HepG2 (cell line): ENCODE measurements at regions not wholly inside any gene's neighbourhood (a gene's known extent, or its start where the extent isn't known, plus 50 kb on each side); places are given as distances from the start of the nearest gene placed in this dataset.

Experiments used
- ATAC-seq: fragments of 200-7000 bp; cut with Tn5 transposase; 3 replicates; pipeline ENCODE4 v1.9.1; 2020; ENCODE audit warnings: mild to moderate bottlenecking, moderate library complexity
- BruUV-seq: library from RNA; stranded (reverse); fragments of 400-500 nt; replicated peaks from 2 replicates; lab custom pipeline; 2021; lab: Mats Ljungman, UMichigan
- CTCF ChIA-PET: fragments of 300-600 bp; formaldehyde crosslinking; extraction: SDS; loops from one replicate; lab custom pipeline; 2021; ENCODE audit warnings: low total read pairs, inconsistent platforms, low intra/inter-chr PET ratio; lab: Yijun Ruan, JAX
- POLR2A ChIA-PET: fragments of 350-600 bp; sonication (Branson Sonifier 250); formaldehyde crosslinking; loops from one replicate; lab custom pipeline; 2020; ENCODE audit warnings: antibody characterized with exemption, inconsistent platforms; lab: Yijun Ruan, JAX
- DNase-seq: peaks from one replicate; pipeline ENCODE4 v3.0.0-alpha.2; 2015; ENCODE audit warnings: low spot score
- FAIRE-seq: peaks from 3 replicates; lab custom pipeline; 2011; peaks lifted over from hg19 to GRCh38; lab: Jason Lieb, UNC
- H2AFZ ChIP-seq: one replicate; pipeline ENCODE4 v1.6.1; 2011; ENCODE audit warnings: low read length, inconsistent platforms
- H3K27ac ChIP-seq: fragments of 300-600 bp; 3 replicates; pipeline ENCODE4 v1.8.0; 2011; ENCODE audit warnings: mixed run types, mild to moderate bottlenecking, mixed read lengths, low read length, inconsistent platforms; ENCODE audit not compliant: insufficient read depth; ENCODE audit errors: extremely low read length
- H3K27me3 ChIP-seq, 2 experiments: fragments of 200-600 bp in 1 of 2; 2 replicates in 1 of 2; 3 replicates in 1 of 2; pipeline versions ENCODE4 v1.6.0 to v1.8.0; 2011; ENCODE audit warnings: low read length in 2 of 2, mild to moderate bottlenecking in 2 of 2, moderate library complexity in 2 of 2, inconsistent platforms in 1 of 2; ENCODE audit not compliant: insufficient read depth in 2 of 2, control insufficient read depth in 1 of 2
- H3K36me3 ChIP-seq, 2 experiments: fragments of 200-600 bp in 1 of 2; replicated peaks in 1 of 2; 2 replicates in 1 of 2; 3 replicates in 1 of 2; pipeline versions ENCODE4 v1.5.1 to v1.8.0; 2011; ENCODE audit warnings: low read length in 2 of 2, inconsistent platforms in 1 of 2; ENCODE audit not compliant: insufficient read depth in 2 of 2, control insufficient read depth in 1 of 2
- H3K4me1 ChIP-seq: 2 replicates; pipeline ENCODE4 v1.5.1; 2012; ENCODE audit warnings: low read length, inconsistent platforms; ENCODE audit not compliant: insufficient read depth
- H3K4me2 ChIP-seq: 2 replicates; pipeline ENCODE4 v1.6.0; 2011; ENCODE audit warnings: low read depth, low read length, inconsistent platforms
- H3K4me3 ChIP-seq, 3 experiments: fragments of 200-600 bp in 1 of 3; sonication (generic), shearing (Covaris generic) in 1 of 3; replicated peaks in 1 of 3; 2 replicates each; pipeline ENCODE4 v1.5.1; 2011 to 2016; ENCODE audit warnings: low read length in 3 of 3, inconsistent platforms in 2 of 3, low read depth in 2 of 3, mild to moderate bottlenecking in 2 of 3, control low read depth in 1 of 3, mixed read lengths in 1 of 3; ENCODE audit not compliant: insufficient read depth in 1 of 3
- H3K79me2 ChIP-seq: one replicate; pipeline ENCODE4 v1.6.1; 2011; ENCODE audit warnings: low read length, inconsistent platforms; ENCODE audit not compliant: insufficient read depth
- H3K9ac ChIP-seq: 2 replicates; pipeline ENCODE4 v1.6.0; 2011; ENCODE audit warnings: mild to moderate bottlenecking, low read depth, low read length, inconsistent platforms; ENCODE audit not compliant: insufficient read depth
- H3K9me3 ChIP-seq: 2 replicates; pipeline ENCODE4 v1.5.1; 2012; ENCODE audit warnings: mild to moderate bottlenecking, low read length
- H4K20me1 ChIP-seq: 2 replicates; pipeline ENCODE4 v1.6.0; 2011; ENCODE audit warnings: inconsistent platforms, mild to moderate bottlenecking, low read length, moderate library complexity; ENCODE audit not compliant: insufficient read depth
- BRD4 ChIP-seq: sonication (generic); formaldehyde crosslinking; IDR thresholded peaks from 2 replicates; pipeline ENCODE4 v1.4.0; 2020; ENCODE audit warnings: missing genetic modification reagents
- FIP1L1 ChIP-seq: fragments of 200-400 bp; formaldehyde crosslinking; IDR thresholded peaks from 2 replicates; pipeline ENCODE4 v1.6.1; 2018; ENCODE audit warnings: low read depth, mild to moderate bottlenecking, low read length, moderate library complexity, borderline replicate concordance; ENCODE audit not compliant: insufficient read depth
- KAT2B ChIP-seq: fragments of 150-350 bp; IDR thresholded peaks from 2 replicates; pipeline ENCODE4 v1.6.1; 2014; ENCODE audit warnings: low read depth, low read length, borderline replicate concordance
- KDM5B ChIP-seq: sonication (generic); formaldehyde crosslinking; IDR thresholded peaks from 2 replicates; pipeline ENCODE4 v1.4.0; 2020; ENCODE audit warnings: missing genetic modification reagents, mild to moderate bottlenecking, borderline replicate concordance
- SIX1 ChIP-seq: sonication (generic); formaldehyde crosslinking; IDR thresholded peaks from 2 replicates; pipeline ENCODE4 v1.4.0; 2020; ENCODE audit warnings: missing genetic modification reagents, borderline replicate concordance
- ZFP36 ChIP-seq: fragments of 150-350 bp; IDR thresholded peaks from 2 replicates; pipeline ENCODE4 v1.6.1; 2018; ENCODE audit warnings: borderline replicate concordance, low read length, low read depth; ENCODE audit not compliant: partially characterized antibody
- ZFP82 ChIP-seq: sonication (generic); formaldehyde crosslinking; IDR thresholded peaks from 2 replicates; pipeline ENCODE4 v1.5.1; 2020; ENCODE audit warnings: mild to moderate bottlenecking, missing genetic modification reagents, borderline replicate concordance
- ZNF350 ChIP-seq: sonication (generic); formaldehyde crosslinking; IDR thresholded peaks from 2 replicates; pipeline ENCODE4 v1.4.0; 2020; ENCODE audit warnings: mild to moderate bottlenecking, low read depth, missing genetic modification reagents, borderline replicate concordance
- ZNF629 ChIP-seq: sonication (generic); formaldehyde crosslinking; conservative IDR thresholded peaks from 2 replicates; pipeline ENCODE4 v1.5.0; 2020; ENCODE audit warnings: missing genetic modification reagents
- ZNF850 ChIP-seq: sonication (generic); formaldehyde crosslinking; conservative IDR thresholded peaks from 2 replicates; pipeline ENCODE4 v1.9.0; 2021; ENCODE audit warnings: mild to moderate bottlenecking, missing genetic modification reagents
- WGBS: methylation state at CpG from one replicate; pipeline ENCODE4 v1.1.6; 2017; ENCODE audit warnings: low lambda C conversion rate; 5-methylcytosine and 5-hydroxymethylcytosine counted together
- in situ Hi-C: cut with HindIII; loops from 2 replicates; pipeline ENCODE4 v1.10.0; 2017; ENCODE audit warnings: low pct_unique_long_range_greater_than_20kb; ENCODE audit not compliant: extremely low pct_ligation_motif_present
- intact Hi-C: fragments of 100-400 bp; cut with micrococcal nuclease; formaldehyde crosslinking; loops from one replicate; pipeline ENCODE4 v1.10.0; 2022; ENCODE audit not compliant: unreplicated experiment
- TF ChIP-seq, protein P1 (sequence below): sonication (generic); formaldehyde crosslinking; conservative IDR thresholded peaks from 2 replicates; pipeline ENCODE4 v1.4.0; 2020; ENCODE audit warnings: missing genetic modification reagents
- TF ChIP-seq, protein P2 (sequence below): sonication (generic); formaldehyde crosslinking; IDR thresholded peaks from 2 replicates; pipeline ENCODE4 v1.5.0; 2020; ENCODE audit warnings: missing genetic modification reagents
- TF ChIP-seq, protein P3 (sequence below): sonication (generic); formaldehyde crosslinking; IDR thresholded peaks from 2 replicates; pipeline ENCODE4 v1.9.0; 2022; ENCODE audit warnings: missing genetic modification reagents, mild to moderate bottlenecking, borderline replicate concordance
- TF ChIP-seq, protein P4 (sequence below): sonication (generic); formaldehyde crosslinking; IDR thresholded peaks from 2 replicates; pipeline ENCODE4 v1.5.1; 2020; ENCODE audit warnings: mild to moderate bottlenecking, missing genetic modification reagents, borderline replicate concordance

DNA sequence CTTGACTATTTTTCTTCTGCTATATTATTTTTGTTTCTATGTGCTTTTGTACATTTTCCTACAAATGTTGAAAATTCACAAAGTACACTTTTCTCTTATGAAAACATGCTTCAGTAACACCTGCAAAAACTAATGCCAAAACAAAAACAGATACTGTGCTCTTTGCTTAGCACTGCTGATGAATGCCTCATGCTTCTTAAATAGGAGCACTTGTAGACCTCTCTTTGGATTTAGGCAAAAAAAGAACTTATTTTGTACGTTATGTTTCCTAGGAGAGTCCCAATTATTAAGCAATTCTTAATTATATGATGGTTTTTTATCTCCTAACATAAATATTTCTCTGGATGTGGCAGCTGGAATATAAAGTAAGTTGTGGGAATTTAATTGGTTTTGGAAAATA is 285.0 kb upstream of the ARSJ start:
- H3K9me3 ChIP-seq = no peaks in the 10 kb centered on the region
- DNase-seq (no peak), ATAC-seq (no peak), FAIRE-seq (no peak)
- H3K36me3 ChIP-seq = no peaks in the 10 kb centered on the region
- 3% methylated on average over 1 of the region's 1 CpG for WGBS
- H3K4me1 ChIP-seq = peaks cover 9% of the 10 kb centered on the region
- CTCF ChIA-PET = no interaction called here
- no peak overlapping the region for H3K4me2 ChIP-seq
- POLR2A ChIA-PET = no interaction called here
- H4K20me1 ChIP-seq = no peaks in the 10 kb centered on the region
- H2AFZ ChIP-seq = no peak overlapping the region
- BruUV-seq = no TSS peak
- H3K27ac ChIP-seq = no peak overlapping the region
- no peak overlapping the region for H3K4me3 ChIP-seq
- no peak overlapping the region for H3K9ac ChIP-seq
- TF ChIP-seq, protein P1, sequence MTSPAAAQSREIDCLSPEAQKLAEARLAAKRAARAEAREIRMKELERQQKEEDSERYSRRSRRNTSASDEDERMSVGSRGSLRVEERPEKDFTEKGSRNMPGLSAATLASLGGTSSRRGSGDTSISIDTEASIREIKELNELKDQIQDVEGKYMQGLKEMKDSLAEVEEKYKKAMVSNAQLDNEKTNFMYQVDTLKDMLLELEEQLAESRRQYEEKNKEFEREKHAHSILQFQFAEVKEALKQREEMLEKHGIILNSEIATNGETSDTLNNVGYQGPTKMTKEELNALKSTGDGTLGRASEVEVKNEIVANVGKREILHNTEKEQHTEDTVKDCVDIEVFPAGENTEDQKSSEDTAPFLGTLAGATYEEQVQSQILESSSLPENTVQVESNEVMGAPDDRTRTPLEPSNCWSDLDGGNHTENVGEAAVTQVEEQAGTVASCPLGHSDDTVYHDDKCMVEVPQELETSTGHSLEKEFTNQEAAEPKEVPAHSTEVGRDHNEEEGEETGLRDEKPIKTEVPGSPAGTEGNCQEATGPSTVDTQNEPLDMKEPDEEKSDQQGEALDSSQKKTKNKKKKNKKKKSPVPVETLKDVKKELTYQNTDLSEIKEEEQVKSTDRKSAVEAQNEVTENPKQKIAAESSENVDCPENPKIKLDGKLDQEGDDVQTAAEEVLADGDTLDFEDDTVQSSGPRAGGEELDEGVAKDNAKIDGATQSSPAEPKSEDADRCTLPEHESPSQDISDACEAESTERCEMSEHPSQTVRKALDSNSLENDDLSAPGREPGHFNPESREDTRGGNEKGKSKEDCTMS = no peak
- TF ChIP-seq KDM5B (CRISPR knock-in tag) (no peak), ZNF350 (CRISPR knock-in tag) (no peak), ZNF629 (CRISPR knock-in tag) (no peak), FIP1L1 (no peak), ZFP36 (no peak), SIX1 (CRISPR knock-in tag) (no peak), ZFP82 (no peak), ZNF850 (CRISPR knock-in tag) (no peak), BRD4 (CRISPR knock-in tag) (no peak), KAT2B (no peak)
- TF ChIP-seq, protein P2, sequence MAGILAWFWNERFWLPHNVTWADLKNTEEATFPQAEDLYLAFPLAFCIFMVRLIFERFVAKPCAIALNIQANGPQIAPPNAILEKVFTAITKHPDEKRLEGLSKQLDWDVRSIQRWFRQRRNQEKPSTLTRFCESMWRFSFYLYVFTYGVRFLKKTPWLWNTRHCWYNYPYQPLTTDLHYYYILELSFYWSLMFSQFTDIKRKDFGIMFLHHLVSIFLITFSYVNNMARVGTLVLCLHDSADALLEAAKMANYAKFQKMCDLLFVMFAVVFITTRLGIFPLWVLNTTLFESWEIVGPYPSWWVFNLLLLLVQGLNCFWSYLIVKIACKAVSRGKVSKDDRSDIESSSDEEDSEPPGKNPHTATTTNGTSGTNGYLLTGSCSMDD (CRISPR knock-in tag) = no peak
- TF ChIP-seq, protein P3, sequence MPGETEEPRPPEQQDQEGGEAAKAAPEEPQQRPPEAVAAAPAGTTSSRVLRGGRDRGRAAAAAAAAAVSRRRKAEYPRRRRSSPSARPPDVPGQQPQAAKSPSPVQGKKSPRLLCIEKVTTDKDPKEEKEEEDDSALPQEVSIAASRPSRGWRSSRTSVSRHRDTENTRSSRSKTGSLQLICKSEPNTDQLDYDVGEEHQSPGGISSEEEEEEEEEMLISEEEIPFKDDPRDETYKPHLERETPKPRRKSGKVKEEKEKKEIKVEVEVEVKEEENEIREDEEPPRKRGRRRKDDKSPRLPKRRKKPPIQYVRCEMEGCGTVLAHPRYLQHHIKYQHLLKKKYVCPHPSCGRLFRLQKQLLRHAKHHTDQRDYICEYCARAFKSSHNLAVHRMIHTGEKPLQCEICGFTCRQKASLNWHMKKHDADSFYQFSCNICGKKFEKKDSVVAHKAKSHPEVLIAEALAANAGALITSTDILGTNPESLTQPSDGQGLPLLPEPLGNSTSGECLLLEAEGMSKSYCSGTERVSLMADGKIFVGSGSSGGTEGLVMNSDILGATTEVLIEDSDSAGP (CRISPR knock-in tag) = no peak
- TF ChIP-seq, protein P4, sequence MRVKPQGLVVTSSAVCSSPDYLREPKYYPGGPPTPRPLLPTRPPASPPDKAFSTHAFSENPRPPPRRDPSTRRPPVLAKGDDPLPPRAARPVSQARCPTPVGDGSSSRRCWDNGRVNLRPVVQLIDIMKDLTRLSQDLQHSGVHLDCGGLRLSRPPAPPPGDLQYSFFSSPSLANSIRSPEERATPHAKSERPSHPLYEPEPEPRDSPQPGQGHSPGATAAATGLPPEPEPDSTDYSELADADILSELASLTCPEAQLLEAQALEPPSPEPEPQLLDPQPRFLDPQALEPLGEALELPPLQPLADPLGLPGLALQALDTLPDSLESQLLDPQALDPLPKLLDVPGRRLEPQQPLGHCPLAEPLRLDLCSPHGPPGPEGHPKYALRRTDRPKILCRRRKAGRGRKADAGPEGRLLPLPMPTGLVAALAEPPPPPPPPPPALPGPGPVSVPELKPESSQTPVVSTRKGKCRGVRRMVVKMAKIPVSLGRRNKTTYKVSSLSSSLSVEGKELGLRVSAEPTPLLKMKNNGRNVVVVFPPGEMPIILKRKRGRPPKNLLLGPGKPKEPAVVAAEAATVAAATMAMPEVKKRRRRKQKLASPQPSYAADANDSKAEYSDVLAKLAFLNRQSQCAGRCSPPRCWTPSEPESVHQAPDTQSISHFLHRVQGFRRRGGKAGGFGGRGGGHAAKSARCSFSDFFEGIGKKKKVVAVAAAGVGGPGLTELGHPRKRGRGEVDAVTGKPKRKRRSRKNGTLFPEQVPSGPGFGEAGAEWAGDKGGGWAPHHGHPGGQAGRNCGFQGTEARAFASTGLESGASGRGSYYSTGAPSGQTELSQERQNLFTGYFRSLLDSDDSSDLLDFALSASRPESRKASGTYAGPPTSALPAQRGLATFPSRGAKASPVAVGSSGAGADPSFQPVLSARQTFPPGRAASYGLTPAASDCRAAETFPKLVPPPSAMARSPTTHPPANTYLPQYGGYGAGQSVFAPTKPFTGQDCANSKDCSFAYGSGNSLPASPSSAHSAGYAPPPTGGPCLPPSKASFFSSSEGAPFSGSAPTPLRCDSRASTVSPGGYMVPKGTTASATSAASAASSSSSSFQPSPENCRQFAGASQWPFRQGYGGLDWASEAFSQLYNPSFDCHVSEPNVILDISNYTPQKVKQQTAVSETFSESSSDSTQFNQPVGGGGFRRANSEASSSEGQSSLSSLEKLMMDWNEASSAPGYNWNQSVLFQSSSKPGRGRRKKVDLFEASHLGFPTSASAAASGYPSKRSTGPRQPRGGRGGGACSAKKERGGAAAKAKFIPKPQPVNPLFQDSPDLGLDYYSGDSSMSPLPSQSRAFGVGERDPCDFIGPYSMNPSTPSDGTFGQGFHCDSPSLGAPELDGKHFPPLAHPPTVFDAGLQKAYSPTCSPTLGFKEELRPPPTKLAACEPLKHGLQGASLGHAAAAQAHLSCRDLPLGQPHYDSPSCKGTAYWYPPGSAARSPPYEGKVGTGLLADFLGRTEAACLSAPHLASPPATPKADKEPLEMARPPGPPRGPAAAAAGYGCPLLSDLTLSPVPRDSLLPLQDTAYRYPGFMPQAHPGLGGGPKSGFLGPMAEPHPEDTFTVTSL (CRISPR knock-in tag) = no peak
- intact Hi-C loops = no loop called here
- H3K79me2 ChIP-seq = no peaks in the 10 kb centered on the region
- no peaks in the 10 kb centered on the region for H3K27me3 ChIP-seq
- in situ Hi-C loops = no loop called here
